ENCODE measurements at regions not wholly inside any gene's neighbourhood (a gene's known extent, or its start where the extent isn't known, plus 50 kb on each side); places are given as distances from the start of the nearest gene placed in this dataset.

GRCh38 chr10:2813693-2814092 is 253.7 kb upstream of the PFKP start:
- peak in 1 of 5 donors; percentile 14 for DNase-seq

DNA sequence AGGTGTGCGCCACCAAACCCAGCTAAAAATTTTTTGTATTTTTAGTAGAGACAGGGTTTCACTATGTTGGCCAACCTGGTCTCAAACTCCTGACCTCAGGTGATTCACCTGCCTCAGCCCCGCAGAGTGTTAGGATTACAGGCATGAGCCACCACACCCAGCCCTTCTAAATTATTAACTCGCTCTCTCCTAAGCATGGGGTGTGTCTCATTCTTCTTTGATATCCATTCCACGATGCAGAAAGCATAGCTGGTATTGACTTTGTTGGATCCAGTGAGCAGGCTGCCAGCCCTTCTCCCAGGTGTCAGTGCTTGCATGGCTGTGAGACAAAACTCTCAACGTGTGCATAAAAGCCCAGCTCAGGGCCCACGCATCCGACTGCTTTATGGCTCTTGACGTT is 254.1 kb upstream of the PFKP start:
- DNase-seq (peak in 2 of 5 donors; percentile 7 to 9), FAIRE-seq (no peak)
- Histone ChIP-seq H3K36me3 (ENCODE audit: control insufficient read depth in 2 of 3, insufficient read depth in 3 of 3, low read length in 3 of 3) (no peaks in the 10 kb centered on the region), H3K27me3 (ENCODE audit: control insufficient read depth, insufficient read depth, low read length) (no peaks in the 10 kb centered on the region), H3K9ac (ENCODE audit: low read length in 3 of 3) (no peak overlapping the region), H3K4me3 (ENCODE audit: low read length in 3 of 3) (no peak overlapping the region), H3K27ac (ENCODE audit: low read depth in 2 of 2, low read length in 2 of 2) (no peak overlapping the region), H3K9me3 (ENCODE audit: control insufficient read depth in 2 of 3, insufficient read depth in 1 of 3, low read length in 3 of 3) (no peaks in the 10 kb centered on the region), H3K4me1 (ENCODE audit: control insufficient read depth in 2 of 3, insufficient read depth in 2 of 3, low read depth in 1 of 3, low read length in 3 of 3) (no peaks in the 10 kb centered on the region)
- intact Hi-C loops (cut with DNase I): no loop called here
- TF ChIP-seq, protein P1, sequence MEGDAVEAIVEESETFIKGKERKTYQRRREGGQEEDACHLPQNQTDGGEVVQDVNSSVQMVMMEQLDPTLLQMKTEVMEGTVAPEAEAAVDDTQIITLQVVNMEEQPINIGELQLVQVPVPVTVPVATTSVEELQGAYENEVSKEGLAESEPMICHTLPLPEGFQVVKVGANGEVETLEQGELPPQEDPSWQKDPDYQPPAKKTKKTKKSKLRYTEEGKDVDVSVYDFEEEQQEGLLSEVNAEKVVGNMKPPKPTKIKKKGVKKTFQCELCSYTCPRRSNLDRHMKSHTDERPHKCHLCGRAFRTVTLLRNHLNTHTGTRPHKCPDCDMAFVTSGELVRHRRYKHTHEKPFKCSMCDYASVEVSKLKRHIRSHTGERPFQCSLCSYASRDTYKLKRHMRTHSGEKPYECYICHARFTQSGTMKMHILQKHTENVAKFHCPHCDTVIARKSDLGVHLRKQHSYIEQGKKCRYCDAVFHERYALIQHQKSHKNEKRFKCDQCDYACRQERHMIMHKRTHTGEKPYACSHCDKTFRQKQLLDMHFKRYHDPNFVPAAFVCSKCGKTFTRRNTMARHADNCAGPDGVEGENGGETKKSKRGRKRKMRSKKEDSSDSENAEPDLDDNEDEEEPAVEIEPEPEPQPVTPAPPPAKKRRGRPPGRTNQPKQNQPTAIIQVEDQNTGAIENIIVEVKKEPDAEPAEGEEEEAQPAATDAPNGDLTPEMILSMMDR (IDR thresholded peaks at IDR 0.05; ENCODE audit: borderline replicate concordance, extremely low read depth, insufficient read depth): no peak

More at GRCh38 chr10:2813693-2814092, 253.7 kb upstream of the PFKP start:
- H3K4me3 ChIP-seq (ENCODE audit: low read length in 3 of 3): no peak overlapping the region
- H3K27me3 ChIP-seq (ENCODE audit: control insufficient read depth, insufficient read depth, low read length): no peaks in the 10 kb centered on the region
- TF ChIP-seq, protein P1 (IDR thresholded peaks at IDR 0.05; ENCODE audit: borderline replicate concordance, extremely low read depth, insufficient read depth): no peak
- intact Hi-C loops (cut with DNase I): no loop called here
- H3K9ac ChIP-seq (ENCODE audit: low read length in 3 of 3): no peak overlapping the region
- H3K9me3 ChIP-seq (ENCODE audit: control insufficient read depth in 2 of 3, insufficient read depth in 1 of 3, low read length in 3 of 3): no peaks in the 10 kb centered on the region
- no peak overlapping the region for H3K27ac ChIP-seq (ENCODE audit: low read depth in 2 of 2, low read length in 2 of 2)
- no peaks in the 10 kb centered on the region for H3K36me3 ChIP-seq (ENCODE audit: control insufficient read depth in 2 of 3, insufficient read depth in 3 of 3, low read length in 3 of 3)
- H3K4me1 ChIP-seq (ENCODE audit: control insufficient read depth in 2 of 3, insufficient read depth in 2 of 3, low read depth in 1 of 3, low read length in 3 of 3): no peaks in the 10 kb centered on the region
- no peak for FAIRE-seq

GRCh38 chr10:2812631-2813030 is 254.7 kb upstream of the PFKP start:
- TF ChIP-seq, protein P1 (IDR thresholded peaks at IDR 0.05; ENCODE audit: borderline replicate concordance, extremely low read depth, insufficient read depth): no peak
- H3K4me1 ChIP-seq (ENCODE audit: control insufficient read depth in 2 of 3, insufficient read depth in 2 of 3, low read depth in 1 of 3, low read length in 3 of 3): no peaks in the 10 kb centered on the region
- DNase-seq (no peak), FAIRE-seq (no peak)
- H3K27me3 ChIP-seq (ENCODE audit: control insufficient read depth, insufficient read depth, low read length): no peaks in the 10 kb centered on the region
- no peaks in the 10 kb centered on the region for H3K36me3 ChIP-seq (ENCODE audit: control insufficient read depth in 2 of 3, insufficient read depth in 3 of 3, low read length in 3 of 3)
- intact Hi-C loops (cut with DNase I): no loop called here
- H3K4me3 ChIP-seq (ENCODE audit: low read length in 3 of 3): no peak overlapping the region
- no peak overlapping the region for H3K27ac ChIP-seq (ENCODE audit: low read depth in 2 of 2, low read length in 2 of 2)
- no peaks in the 10 kb centered on the region for H3K9me3 ChIP-seq (ENCODE audit: control insufficient read depth in 2 of 3, insufficient read depth in 1 of 3, low read length in 3 of 3)
- no peak overlapping the region for H3K9ac ChIP-seq (ENCODE audit: low read length in 3 of 3)

GRCh38 chr10:2800178-2800577 is 267.2 kb upstream of the PFKP start:
- TF ChIP-seq, protein P1 (IDR thresholded peaks at IDR 0.05; ENCODE audit: borderline replicate concordance, extremely low read depth, insufficient read depth): no peak
- FAIRE-seq: no peak
- intact Hi-C loops (cut with DNase I): no loop called here
- Histone ChIP-seq H3K36me3 (ENCODE audit: control insufficient read depth in 2 of 3, insufficient read depth in 3 of 3, low read length in 3 of 3) (no peaks in the 10 kb centered on the region), H3K27me3 (ENCODE audit: control insufficient read depth, insufficient read depth, low read length) (no peaks in the 10 kb centered on the region), H3K4me3 (ENCODE audit: low read length in 3 of 3) (no peak overlapping the region), H3K9me3 (ENCODE audit: control insufficient read depth in 2 of 3, insufficient read depth in 1 of 3, low read length in 3 of 3) (peaks cover 0 to 4% (median 3%) of the 10 kb centered on the region in 3 donors), H3K4me1 (ENCODE audit: control insufficient read depth in 2 of 3, insufficient read depth in 2 of 3, low read depth in 1 of 3, low read length in 3 of 3) (no peaks in the 10 kb centered on the region), H3K27ac (ENCODE audit: low read depth in 2 of 2, low read length in 2 of 2) (no peak overlapping the region), H3K9ac (ENCODE audit: low read length in 3 of 3) (no peak overlapping the region)
- DNase-seq: no peak

All from kidney (tissue), 13 donors.